ENCODE measurements at regions not wholly inside any gene's neighbourhood (a gene's known extent, or its start where the extent isn't known, plus 50 kb on each side); places are given as distances from the start of the nearest gene placed in this dataset.

GRCh38 chr14:51392416-51392815 lies 152.4 kb downstream of the TMX1 start:
- no peak for TF ChIP-seq EZH2 (IDR thresholded peaks at IDR 0.05; ENCODE audit: borderline replicate concordance, low read depth, low read length, severe bottlenecking)
- no peak for TF ChIP-seq CTCF (IDR thresholded peaks at IDR 0.05; ENCODE audit: borderline replicate concordance, extremely low read depth, low read length, poor library complexity, severe bottlenecking)
